Neural progenitor cell (in vitro differentiated cells): ENCODE measurements at regions not wholly inside any gene's neighbourhood (a gene's known extent, or its start where the extent isn't known, plus 50 kb on each side); places are given as distances from the start of the nearest gene placed in this dataset.
A peak's percentile ranks its signal among the peaks of the same experiment; 100 is the strongest.

ENCODE experiments used
- DNase-seq: peaks from one replicate; pipeline ENCODE4 v3.0.0-alpha.2; 2016; ENCODE audit warnings: low spot score
- H2AFZ ChIP-seq: fragments of 200-600 bp; sonication (generic); replicated peaks from 2 replicates; pipeline ENCODE4 v1.6.1; 2016; ENCODE audit warnings: antibody characterized with exemption
- H3F3A ChIP-seq: fragments of 200-600 bp; sonication (generic); 2 replicates; pipeline ENCODE4 v1.6.1; 2016; ENCODE audit warnings: antibody characterized with exemption, low read depth
- H3K27ac ChIP-seq: fragments of 200-600 bp; sonication (generic); 2 replicates; pipeline ENCODE4 v1.5.1; 2016; ENCODE audit warnings: mild to moderate bottlenecking
- H3K27me3 ChIP-seq: fragments of 200-600 bp; sonication (generic); 2 replicates; pipeline ENCODE4 v1.6.1; 2016; ENCODE audit warnings: mild to moderate bottlenecking, moderate library complexity
- H3K36me3 ChIP-seq: fragments of 200-600 bp; sonication (generic); 2 replicates; pipeline ENCODE4 v1.5.1; 2016
- H3K4me1 ChIP-seq: fragments of 200-600 bp; sonication (generic); 2 replicates; pipeline ENCODE4 v1.6.1; 2016; ENCODE audit warnings: mixed run types
- H3K4me2 ChIP-seq: fragments of 200-600 bp; sonication (generic); 2 replicates; pipeline ENCODE4 v1.6.1; 2016
- H3K4me3 ChIP-seq: fragments of 200-600 bp; sonication (generic); 2 replicates; pipeline ENCODE4 v1.5.1; 2016
- H3K79me2 ChIP-seq: fragments of 200-600 bp; sonication (generic); 2 replicates; pipeline ENCODE4 v1.6.1; 2016; ENCODE audit warnings: low read depth
- H3K9ac ChIP-seq: fragments of 200-600 bp; sonication (generic); 2 replicates; pipeline ENCODE4 v1.6.1; 2016
- H3K9me3 ChIP-seq: fragments of 200-600 bp; sonication (generic); 2 replicates; pipeline ENCODE4 v1.5.1; 2016; ENCODE audit warnings: low read depth
- H4K20me1 ChIP-seq: fragments of 200-600 bp; sonication (generic); 2 replicates; pipeline ENCODE4 v1.6.1; 2016; ENCODE audit warnings: low read depth
- H3K27ac Mint-ChIP-seq: 3 replicates; pipeline ENCODE4 v1.8.0; 2021; ENCODE audit warnings: mixed read lengths
- H3K27me3 Mint-ChIP-seq: 2 replicates; pipeline ENCODE4 v1.8.0; 2022; ENCODE audit warnings: low read depth, mild to moderate bottlenecking, inconsistent platforms, moderate library complexity, mixed read lengths; ENCODE audit not compliant: insufficient read depth
- H3K36me3 Mint-ChIP-seq: 3 replicates; pipeline ENCODE4 v1.8.0; 2021; ENCODE audit warnings: mixed read lengths
- H3K4me1 Mint-ChIP-seq: 3 replicates; pipeline ENCODE4 v1.8.0; 2021; ENCODE audit warnings: mixed read lengths
- H3K4me3 Mint-ChIP-seq: 3 replicates; pipeline ENCODE4 v1.8.0; 2021; ENCODE audit warnings: mild to moderate bottlenecking, moderate library complexity, mixed read lengths
- H3K9me3 Mint-ChIP-seq: 3 replicates; pipeline ENCODE4 v1.8.0; 2020; ENCODE audit warnings: mixed read lengths
- CTCF ChIP-seq: fragments of 200-600 bp; sonication (generic); IDR thresholded peaks from 2 replicates; pipeline ENCODE4 v1.5.1; 2017; ENCODE audit warnings: antibody characterized with exemption, mild to moderate bottlenecking
- EZH2 ChIP-seq: fragments of 200-600 bp; sonication (generic); IDR thresholded peaks from 2 replicates; pipeline ENCODE4 v1.6.1; 2017; ENCODE audit warnings: antibody characterized with exemption, mild to moderate bottlenecking, moderate library complexity
- EZH2phosphoT487 ChIP-seq: fragments of 200-600 bp; sonication (generic); IDR thresholded peaks from 2 replicates; pipeline ENCODE4 v1.6.1; 2017; ENCODE audit warnings: antibody characterized with exemption

- Histone ChIP-seq H3K27ac (no peak overlapping the region), H3K4me1 (peaks cover 27% of the 10 kb centered on the region), H3K36me3 (no peaks in the 10 kb centered on the region), H3K4me2 (no peak overlapping the region), H3K4me3 (no peak overlapping the region), H3K9me3 (no peaks in the 10 kb centered on the region), H3F3A (peaks cover 15% of the 10 kb centered on the region), H2AFZ (no peak overlapping the region), H3K9ac (no peak overlapping the region), H3K27me3 (no peaks in the 10 kb centered on the region), H3K79me2 (no peaks in the 10 kb centered on the region), H4K20me1 (no peaks in the 10 kb centered on the region)
- Mint-ChIP-seq H3K27ac (no peak overlapping the region), H3K36me3 (no peaks in the 10 kb centered on the region), H3K4me1 (peaks cover 5% of the 10 kb centered on the region), H3K27me3 (peaks cover 2% of the 10 kb centered on the region), H3K4me3 (no peak overlapping the region), H3K9me3 (peaks cover 15% of the 10 kb centered on the region)
- TF ChIP-seq EZH2phosphoT487, result no peak
- no peak for TF ChIP-seq EZH2
- TF ChIP-seq CTCF, result no peak
- no peak for DNase-seq
Observed at GRCh38 chr15:39014682-39015081, 450.1 kb upstream of the RASGRP1 start.

- Mint-ChIP-seq H3K27me3 (peaks cover 4% of the 10 kb centered on the region), H3K9me3 (no peaks in the 10 kb centered on the region), H3K4me1 (peaks cover 5% of the 10 kb centered on the region), H3K27ac (no peak overlapping the region), H3K4me3 (no peak overlapping the region), H3K36me3 (no peaks in the 10 kb centered on the region)
- DNase-seq, result no peak
- Histone ChIP-seq H3K79me2 (no peaks in the 10 kb centered on the region), H3K36me3 (no peaks in the 10 kb centered on the region), H3K27me3 (no peaks in the 10 kb centered on the region), H3K9me3 (no peaks in the 10 kb centered on the region), H3K27ac (peak overlapping the region; percentile 34), H3F3A (peaks cover 15% of the 10 kb centered on the region), H2AFZ (peak overlapping the region; percentile 10), H3K4me1 (peaks cover 27% of the 10 kb centered on the region), H3K9ac (no peak overlapping the region), H4K20me1 (no peaks in the 10 kb centered on the region), H3K4me3 (no peak overlapping the region), H3K4me2 (no peak overlapping the region)
- TF ChIP-seq EZH2phosphoT487, result no peak
- no peak for TF ChIP-seq CTCF
Observed at GRCh38 chr15:39016706-39017105, 452.1 kb upstream of the RASGRP1 start.

GRCh38 chr15:39018966-39019365 lies 454.4 kb upstream of the RASGRP1 start:
- Histone ChIP-seq H3K9ac (no peak overlapping the region), H3K79me2 (no peaks in the 10 kb centered on the region), H3K9me3 (no peaks in the 10 kb centered on the region), H3K4me3 (no peak overlapping the region), H3K4me2 (no peak overlapping the region), H3K27me3 (no peaks in the 10 kb centered on the region), H4K20me1 (no peaks in the 10 kb centered on the region), H3K36me3 (no peaks in the 10 kb centered on the region), H2AFZ (no peak overlapping the region), H3F3A (peaks cover 15% of the 10 kb centered on the region), H3K4me1 (peaks cover 27% of the 10 kb centered on the region), H3K27ac (no peak overlapping the region)
- TF ChIP-seq CTCF, result no peak
- no peak for TF ChIP-seq EZH2
- TF ChIP-seq EZH2phosphoT487, result no peak
- DNase-seq, result no peak
- Mint-ChIP-seq H3K4me3 (no peak overlapping the region), H3K9me3 (no peaks in the 10 kb centered on the region), H3K4me1 (peaks cover 5% of the 10 kb centered on the region), H3K27me3 (peaks cover 4% of the 10 kb centered on the region), H3K36me3 (no peaks in the 10 kb centered on the region), H3K27ac (no peak overlapping the region)

- no peaks in the 10 kb centered on the region for H3K27me3 ChIP-seq
- no peak for TF ChIP-seq EZH2
- no peak for TF ChIP-seq EZH2phosphoT487
- no peak for TF ChIP-seq CTCF
- no peak overlapping the region for H3K27ac ChIP-seq
- no peak overlapping the region for H3K9ac ChIP-seq
- no peaks in the 10 kb centered on the region for H3K79me2 ChIP-seq
- H4K20me1 ChIP-seq, result no peaks in the 10 kb centered on the region
- H3K4me1 ChIP-seq, result peaks cover 20% of the 10 kb centered on the region
- peaks cover 4% of the 10 kb centered on the region for H3K27me3 Mint-ChIP-seq
- no peaks in the 10 kb centered on the region for H3K9me3 Mint-ChIP-seq
- H3K36me3 ChIP-seq, result no peaks in the 10 kb centered on the region
- DNase-seq, result no peak
- no peaks in the 10 kb centered on the region for H3K36me3 Mint-ChIP-seq
- H3K4me2 ChIP-seq, result no peak overlapping the region
- H3K4me1 Mint-ChIP-seq, result peaks cover 3% of the 10 kb centered on the region
- no peak overlapping the region for H3K4me3 Mint-ChIP-seq
- H3K4me3 ChIP-seq, result no peak overlapping the region
- no peak overlapping the region for H2AFZ ChIP-seq
- H3K27ac Mint-ChIP-seq, result no peak overlapping the region
- H3F3A ChIP-seq, result peaks cover 9% of the 10 kb centered on the region
- H3K9me3 ChIP-seq, result no peaks in the 10 kb centered on the region
Observed at GRCh38 chr15:39021341-39021740, 456.7 kb upstream of the RASGRP1 start.
